K562 (cell line): ENCODE measurements at regions not wholly inside any gene's neighbourhood (a gene's known extent, or its start where the extent isn't known, plus 50 kb on each side); places are given as distances from the start of the nearest gene placed in this dataset.

ENCODE experiments used
- ATAC-seq: fragments of 200-7000 bp; cut with Tn5 transposase; 3 replicates; pipeline ENCODE4 v1.9.1; 2020; ENCODE audit warnings: moderate library complexity
- BruUV-seq: library from RNA; stranded (reverse); fragments of 400-500 nt; replicated peaks from 2 replicates; lab custom pipeline; 2021; lab: Mats Ljungman, UMichigan
- CTCF ChIA-PET: fragments of 300-600 bp; formaldehyde crosslinking; extraction: SDS; loops from one replicate; lab custom pipeline; 2021; ENCODE audit warnings: low intra/inter-chr PET ratio; lab: Yijun Ruan, JAX
- POLR2A ChIA-PET: fragments of 300-600, 350-650 bp; sonication (Branson Sonifier 250); formaldehyde crosslinking; extraction: SDS; loops from one replicate; lab custom pipeline; 2021; ENCODE audit warnings: antibody characterized with exemption, inconsistent platforms; lab: Yijun Ruan, JAX
- DNase-seq, 4 experiments: peaks; one replicate each; pipeline versions ENCODE4 v3.0.0 to v3.0.0-alpha.2; 2011 to 2018; ENCODE audit warnings: low spot score in 3 of 4, mixed read lengths in 3 of 4; ENCODE audit errors: extremely low read depth in 1 of 4
- FAIRE-seq: peaks from 2 replicates; lab custom pipeline; 2011; peaks lifted over from hg19 to GRCh38; lab: Jason Lieb, UNC
- H2AFZ ChIP-seq: 2 replicates; pipeline ENCODE4 v1.6.0; 2011; ENCODE audit warnings: low read depth, low read length, control low read depth, inconsistent platforms
- H3K27ac ChIP-seq: fragments of 200-600 bp; 3 replicates; pipeline ENCODE4 v1.8.0; 2011; ENCODE audit warnings: low read depth, mild to moderate bottlenecking, control low read depth, inconsistent platforms, low read length, moderate library complexity, mixed read lengths; ENCODE audit errors: extremely low read depth
- H3K27me3 ChIP-seq, 2 experiments: fragments of 300-600 bp in 1 of 2; 2 replicates in 1 of 2; 3 replicates in 1 of 2; pipeline versions ENCODE4 v1.6.0 to v1.8.0; 2011; ENCODE audit warnings: inconsistent platforms in 2 of 2, low read length in 2 of 2, mild to moderate bottlenecking in 1 of 2, mixed read lengths in 1 of 2, moderate library complexity in 1 of 2; ENCODE audit not compliant: control insufficient read depth in 2 of 2, insufficient read depth in 2 of 2
- H3K36me3 ChIP-seq: fragments of 300-600 bp; 3 replicates; pipeline ENCODE4 v1.8.0; 2011; ENCODE audit warnings: mild to moderate bottlenecking, low read length, inconsistent platforms; ENCODE audit not compliant: control insufficient read depth, insufficient read depth
- H3K4me1 ChIP-seq, 2 experiments: fragments of 200-600 bp in 1 of 2; replicated peaks in 1 of 2; 2 replicates in 1 of 2; 3 replicates in 1 of 2; pipeline versions ENCODE4 v1.5.1 to v1.8.0; 2011; ENCODE audit warnings: inconsistent platforms in 2 of 2, low read length in 2 of 2, mild to moderate bottlenecking in 1 of 2, mixed read lengths in 1 of 2, moderate library complexity in 1 of 2; ENCODE audit not compliant: control insufficient read depth in 2 of 2, insufficient read depth in 2 of 2
- H3K4me2 ChIP-seq: 2 replicates; pipeline ENCODE4 v1.6.1; 2011; ENCODE audit warnings: low read length, control low read depth, inconsistent platforms, mixed read lengths; ENCODE audit not compliant: insufficient read depth
- H3K4me3 ChIP-seq: fragments of 200-600 bp; sonication (generic), shearing (Covaris generic); 2 replicates; pipeline ENCODE4 v1.5.1; 2016; ENCODE audit warnings: control low read depth, inconsistent platforms
- H3K79me2 ChIP-seq: fragments of 200-600 bp; 3 replicates; pipeline ENCODE4 v1.8.0; 2011; ENCODE audit warnings: low read length, inconsistent platforms; ENCODE audit not compliant: control insufficient read depth, insufficient read depth
- H3K9ac ChIP-seq, 2 experiments: 2 replicates each; pipeline versions ENCODE4 v1.6.0 to v1.6.1; 2011; ENCODE audit warnings: low read depth in 2 of 2, low read length in 2 of 2, control low read depth in 1 of 2, inconsistent platforms in 1 of 2, mild to moderate bottlenecking in 1 of 2, mixed read lengths in 1 of 2; ENCODE audit not compliant: insufficient read depth in 1 of 2
- H3K9me1 ChIP-seq: one replicate; pipeline ENCODE4 v1.6.0; 2011; ENCODE audit warnings: inconsistent platforms, mild to moderate bottlenecking, low read length, moderate library complexity; ENCODE audit not compliant: control insufficient read depth, insufficient read depth
- H3K9me3 ChIP-seq: replicated peaks from 2 replicates; pipeline ENCODE4 v1.5.1; 2011; ENCODE audit warnings: low read depth, low read length, inconsistent platforms; ENCODE audit not compliant: control insufficient read depth, insufficient read depth
- H4K20me1 ChIP-seq: replicated peaks from 2 replicates; pipeline ENCODE4 v1.6.1; 2011; ENCODE audit warnings: low read length, inconsistent platforms, mixed read lengths; ENCODE audit not compliant: control insufficient read depth, insufficient read depth
- E2F1 ChIP-seq: sonication (generic); formaldehyde crosslinking; IDR thresholded peaks from 2 replicates; pipeline ENCODE4 v1.8.1; 2023; ENCODE audit warnings: mild to moderate bottlenecking, missing genetic modification reagents, moderate library complexity
- GTF3C2 ChIP-seq: IDR thresholded peaks from 3 replicates; pipeline ENCODE4 v1.6.1; 2011; ENCODE audit warnings: borderline replicate concordance, mild to moderate bottlenecking, moderate library complexity; ENCODE audit not compliant: insufficient read length; ENCODE audit errors: extremely low read depth
- HOXB6 ChIP-seq: fragments of 250-450 bp; sonication (Bioruptor Pico); IDR thresholded peaks from 2 replicates; pipeline ENCODE4 v1.5.1; 2022; ENCODE audit warnings: mild to moderate bottlenecking, borderline replicate concordance
- LARP7 ChIP-seq: fragments of 450-650 bp; IDR thresholded peaks from 2 replicates; pipeline ENCODE4 v1.6.1; 2016
- MBD1 ChIP-seq: fragments of 250-450 bp; sonication (Bioruptor Pico); IDR thresholded peaks from 2 replicates; pipeline ENCODE4 v1.8.0; 2022; ENCODE audit warnings: inconsistent platforms
- PCBP2 ChIP-seq: fragments of 200-400 bp; formaldehyde crosslinking; IDR thresholded peaks from 2 replicates; pipeline ENCODE4 v1.6.1; 2018; ENCODE audit warnings: low read length, low read depth, mild to moderate bottlenecking, moderate library complexity; ENCODE audit not compliant: poor library complexity, severe bottlenecking
- POLR2H ChIP-seq: IDR thresholded peaks from 2 replicates; pipeline ENCODE4 v1.6.1; 2016; ENCODE audit warnings: missing genetic modification characterization, low read depth, mild to moderate bottlenecking, control low read depth, missing compliant biosample characterization, moderate library complexity
- ZBED1 ChIP-seq: IDR thresholded peaks from 2 replicates; pipeline ENCODE4 v1.6.1; 2014
- ZBTB7A ChIP-seq: IDR thresholded peaks from 2 replicates; pipeline ENCODE4 v1.6.1; 2011; ENCODE audit warnings: low read depth, mild to moderate bottlenecking, low read length, moderate library complexity, borderline replicate concordance; ENCODE audit not compliant: control insufficient read depth
- ZKSCAN1 ChIP-seq: fragments of 150-350 bp; IDR thresholded peaks from 2 replicates; pipeline ENCODE4 v1.6.1; 2016; ENCODE audit warnings: low read depth, low read length
- ZNF655 ChIP-seq: fragments of 250-450 bp; sonication (Bioruptor Pico); IDR thresholded peaks from 2 replicates; pipeline ENCODE4 v1.5.0; 2021
- WGBS: fragments of 100-300 bp; shearing (Covaris generic); methylation state at CpG from one replicate; pipeline ENCODE4 v1.1.6; 2016; ENCODE audit warnings: low coverage, mixed read lengths; ENCODE audit not compliant: insufficient coverage; ENCODE audit errors: missing lambda C conversion rate; 5-methylcytosine and 5-hydroxymethylcytosine counted together
- in situ Hi-C: fragments of 300-500 bp; cut with MboI; formaldehyde crosslinking; loops from 4 replicates; pipeline ENCODE4 v1.15.0; 2018; ENCODE audit warnings: inconsistent platforms, mixed read lengths
- intact Hi-C: fragments of 100-400 bp; cut with micrococcal nuclease; formaldehyde crosslinking; loops from 2 replicates; pipeline ENCODE4 v1.14.2; 2022

- TF ChIP-seq GTF3C2 (no peak), POLR2H (tag) (no peak), E2F1 (CRISPR knock-in tag) (no peak), ZNF655 (CRISPR knock-in tag) (no peak), LARP7 (no peak)
These were observed 380.0 kb downstream of the ACTL7B start (continued) for GRCh38 chr9:108475813-108476212.

GRCh38 chr9:108474356-108474755, 381.4 kb downstream of the ACTL7B start:
- Histone ChIP-seq H3K4me3 (no peak overlapping the region), H3K4me2 (no peak overlapping the region), H3K27me3 (no peaks in the 10 kb centered on the region; a peak in 1 of 5 replicates), H3K9me3 (no peaks in the 10 kb centered on the region), H3K79me2 (no peaks in the 10 kb centered on the region), H4K20me1 (no peaks in the 10 kb centered on the region), H3K9me1 (no peaks in the 10 kb centered on the region), H2AFZ (no peak overlapping the region), H3K4me1 (no peaks in the 10 kb centered on the region), H3K27ac (no peak overlapping the region), H3K9ac (no peak overlapping the region), H3K36me3 (no peaks in the 10 kb centered on the region)
- ChIA-PET CTCF (no interaction called here), POLR2A (no interaction called here)
- intact Hi-C loops (no loop called here), in situ Hi-C loops (no loop called here)
- WGBS = under 1% methylated on average over 6 of the region's 6 CpGs
- DNase-seq (no peak), FAIRE-seq (no peak), ATAC-seq (no peak)
- BruUV-seq = no TSS peak
- TF ChIP-seq PCBP2 (no peak), ZKSCAN1 (no peak), MBD1 (no peak), HOXB6 (no peak), ZBED1 (no peak), ZBTB7A (no peak)
